KMS-11 (cell line): ENCODE measurements at regions not wholly inside any gene's neighbourhood (a gene's known extent, or its start where the extent isn't known, plus 50 kb on each side); places are given as distances from the start of the nearest gene placed in this dataset.
"Not testable (repeated sequence)": the region's sequence is repeated elsewhere in the genome, so short reads cannot be mapped to it uniquely, and the experiment has no call there.

Experiments used
- H2AFZ ChIP-seq: fragments of 200-600 bp; sonication (generic); 2 replicates; pipeline ENCODE4 v1.6.1; 2016; ENCODE audit warnings: antibody characterized with exemption, mixed run types, low read depth
- H3K27ac ChIP-seq: fragments of 200-600 bp; sonication (generic); 2 replicates; pipeline ENCODE4 v1.6.1; 2016; ENCODE audit warnings: mild to moderate bottlenecking, mixed run types
- H3K27me3 ChIP-seq: fragments of 200-600 bp; sonication (generic); 2 replicates; pipeline ENCODE4 v1.6.1; 2017; ENCODE audit warnings: mild to moderate bottlenecking, low read depth, mixed run types, moderate library complexity; ENCODE audit not compliant: insufficient read depth
- H3K36me3 ChIP-seq: fragments of 200-600 bp; sonication (generic); 2 replicates; pipeline ENCODE4 v1.6.1; 2017; ENCODE audit warnings: mild to moderate bottlenecking, mixed run types; ENCODE audit not compliant: insufficient read depth
- H3K4me1 ChIP-seq: fragments of 200-600 bp; sonication (generic); 2 replicates; pipeline ENCODE4 v1.6.1; 2016; ENCODE audit warnings: mild to moderate bottlenecking, low read depth, mixed run types; ENCODE audit not compliant: poor library complexity, severe bottlenecking
- H3K4me2 ChIP-seq: fragments of 200-600 bp; sonication (generic); 2 replicates; pipeline ENCODE4 v1.7.0; 2016; ENCODE audit warnings: mild to moderate bottlenecking, mixed run types
- H3K4me3 ChIP-seq: fragments of 200-600 bp; sonication (generic); IDR thresholded peaks from 2 replicates; pipeline ENCODE4 v1.6.1; 2017; ENCODE audit warnings: low read depth, low read length, mixed read lengths; ENCODE audit not compliant: insufficient read depth
- H3K79me2 ChIP-seq: fragments of 200-600 bp; sonication (generic); 2 replicates; pipeline ENCODE4 v1.6.1; 2016; ENCODE audit warnings: low read depth, mixed run types; ENCODE audit not compliant: insufficient read depth
- H3K9ac ChIP-seq: fragments of 200-600 bp; sonication (generic); 2 replicates; pipeline ENCODE4 v1.6.1; 2016; ENCODE audit warnings: mild to moderate bottlenecking, mixed run types
- H4K20me1 ChIP-seq: fragments of 200-600 bp; sonication (generic); 2 replicates; pipeline ENCODE4 v1.6.1; 2016; ENCODE audit warnings: mild to moderate bottlenecking, mixed run types; ENCODE audit not compliant: insufficient read depth
- CTCF ChIP-seq: fragments of 200-600 bp; sonication (generic); conservative IDR thresholded peaks from 2 replicates; pipeline ENCODE4 v1.6.1; 2017; ENCODE audit warnings: low read depth, mild to moderate bottlenecking, antibody characterized with exemption, low read length, moderate library complexity, mixed read lengths

GRCh38 chr5:24215114-24215513, 429.7 kb downstream of the CDH10 start:
- H3K4me1 ChIP-seq, result no peaks in the 10 kb centered on the region
- no peak overlapping the region for H2AFZ ChIP-seq
- H3K9ac ChIP-seq, result no peak overlapping the region
- TF ChIP-seq CTCF, result no peak
- no peak overlapping the region for H3K4me3 ChIP-seq
- H3K27me3 ChIP-seq, result no peaks in the 10 kb centered on the region
- H3K36me3 ChIP-seq, result no peaks in the 10 kb centered on the region
- H4K20me1 ChIP-seq, result no peaks in the 10 kb centered on the region
- no peaks in the 10 kb centered on the region for H3K79me2 ChIP-seq
- no peak overlapping the region for H3K27ac ChIP-seq
- no peak overlapping the region for H3K4me2 ChIP-seq

- Histone ChIP-seq H3K27me3 (no peaks in the 10 kb centered on the region), H3K4me3 (no peak overlapping the region), H2AFZ (no peak overlapping the region), H3K4me1 (peaks cover 17% of the 10 kb centered on the region), H3K36me3 (no peaks in the 10 kb centered on the region), H4K20me1 (no peaks in the 10 kb centered on the region), H3K4me2 (no peak overlapping the region), H3K79me2 (no peaks in the 10 kb centered on the region), H3K27ac (no peak overlapping the region), H3K9ac (no peak overlapping the region)
- no peak for TF ChIP-seq CTCF
Measured at GRCh38 chr5:24222876-24223275, 421.9 kb downstream of the CDH10 start.

GRCh38 chr5:24225051-24225450, 419.7 kb downstream of the CDH10 start:
- TF ChIP-seq CTCF, result no peak
- Histone ChIP-seq H3K4me1 (peaks cover 17% of the 10 kb centered on the region), H2AFZ (no peak overlapping the region), H3K9ac (no peak overlapping the region), H3K27ac (no peak overlapping the region), H3K79me2 (no peaks in the 10 kb centered on the region), H3K27me3 (no peaks in the 10 kb centered on the region), H4K20me1 (no peaks in the 10 kb centered on the region), H3K4me3 (no peak overlapping the region), H3K36me3 (no peaks in the 10 kb centered on the region), H3K4me2 (no peak overlapping the region)

GRCh38 chr5:24226479-24226878, 418.3 kb downstream of the CDH10 start:
- TF ChIP-seq CTCF, result 0 out of 2 replicates have a peak, but pooled peaks have one; percentile 19
- Histone ChIP-seq H3K36me3 (no peaks in the 10 kb centered on the region), H3K27me3 (no peaks in the 10 kb centered on the region), H3K27ac (peak overlapping the region; percentile 36), H2AFZ (peak overlapping the region; percentile 32; the same call in 1 of the 2 replicates), H3K9ac (no peak overlapping the region), H4K20me1 (no peaks in the 10 kb centered on the region), H3K79me2 (no peaks in the 10 kb centered on the region), H3K4me1 (peaks cover 17% of the 10 kb centered on the region), H3K4me2 (peak overlapping the region; percentile 50), H3K4me3 (no peak overlapping the region)

GRCh38 chr5:24227881-24228280, 416.9 kb downstream of the CDH10 start:
- H3K4me2 ChIP-seq, result not testable (repeated sequence)

More at GRCh38 chr5:24227881-24228280, 416.9 kb downstream of the CDH10 start:
- not testable (repeated sequence) for H3K9ac ChIP-seq, H2AFZ ChIP-seq, H3K27me3 ChIP-seq, H3K4me3 ChIP-seq, H3K36me3 ChIP-seq, H3K27ac ChIP-seq, H3K79me2 ChIP-seq, H4K20me1 ChIP-seq
- H3K4me1 ChIP-seq, result peaks cover 17% of the 10 kb centered on the region
